ENCODE measurements at regions not wholly inside any gene's neighbourhood (a gene's known extent, or its start where the extent isn't known, plus 50 kb on each side); places are given as distances from the start of the nearest gene placed in this dataset.

GRCh38 chrX:5638572-5638971, 590.1 kb downstream of the NLGN4X start:
- TF ChIP-seq, protein P1, sequence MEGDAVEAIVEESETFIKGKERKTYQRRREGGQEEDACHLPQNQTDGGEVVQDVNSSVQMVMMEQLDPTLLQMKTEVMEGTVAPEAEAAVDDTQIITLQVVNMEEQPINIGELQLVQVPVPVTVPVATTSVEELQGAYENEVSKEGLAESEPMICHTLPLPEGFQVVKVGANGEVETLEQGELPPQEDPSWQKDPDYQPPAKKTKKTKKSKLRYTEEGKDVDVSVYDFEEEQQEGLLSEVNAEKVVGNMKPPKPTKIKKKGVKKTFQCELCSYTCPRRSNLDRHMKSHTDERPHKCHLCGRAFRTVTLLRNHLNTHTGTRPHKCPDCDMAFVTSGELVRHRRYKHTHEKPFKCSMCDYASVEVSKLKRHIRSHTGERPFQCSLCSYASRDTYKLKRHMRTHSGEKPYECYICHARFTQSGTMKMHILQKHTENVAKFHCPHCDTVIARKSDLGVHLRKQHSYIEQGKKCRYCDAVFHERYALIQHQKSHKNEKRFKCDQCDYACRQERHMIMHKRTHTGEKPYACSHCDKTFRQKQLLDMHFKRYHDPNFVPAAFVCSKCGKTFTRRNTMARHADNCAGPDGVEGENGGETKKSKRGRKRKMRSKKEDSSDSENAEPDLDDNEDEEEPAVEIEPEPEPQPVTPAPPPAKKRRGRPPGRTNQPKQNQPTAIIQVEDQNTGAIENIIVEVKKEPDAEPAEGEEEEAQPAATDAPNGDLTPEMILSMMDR (conservative IDR thresholded peaks at IDR 0.05; ENCODE audit: low read length), result no peak
- TF ChIP-seq EZH2phosphoT487 (IDR thresholded peaks at IDR 0.05; ENCODE audit: borderline replicate concordance), result no peak

All from Loucy (cell line).